ENCODE measurements at regions not wholly inside any gene's neighbourhood (a gene's known extent, or its start where the extent isn't known, plus 50 kb on each side); places are given as distances from the start of the nearest gene placed in this dataset.

- ATAC-seq: peak; percentile 78
- peak; percentile 46 for DNase-seq (ENCODE audit: low spot score)
- H3K27me3 Mint-ChIP-seq (ENCODE audit: insufficient read depth, low read depth, poor library complexity): peaks cover 7% of the 10 kb centered on the region
Observed at GRCh38 chr14:95021588-95021987, 135.7 kb downstream of the DICER1 start.

DNA sequence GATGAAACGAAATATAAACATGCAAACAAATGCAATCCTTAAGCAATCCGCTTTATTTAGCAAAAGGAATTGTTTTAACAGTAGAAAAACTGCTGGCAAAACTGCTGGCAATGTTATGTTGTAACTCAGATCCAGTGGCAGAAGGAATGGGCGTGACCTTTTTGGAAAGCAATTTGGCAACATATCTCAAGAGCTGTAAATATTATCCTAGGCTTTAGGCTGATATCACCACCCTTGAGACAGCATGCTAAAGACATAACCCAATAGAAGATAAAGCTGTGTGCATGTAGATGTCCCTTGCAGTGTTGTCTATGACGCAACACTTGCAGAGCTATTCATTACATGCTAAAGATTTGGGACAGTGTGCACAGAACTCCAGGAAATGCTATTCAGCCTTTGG lies 138.5 kb downstream of the DICER1 start:
- H3K4me1 ChIP-seq (ENCODE audit: insufficient read depth): no peaks in the 10 kb centered on the region
- ATAC-seq (no peak), DNase-seq (ENCODE audit: low spot score) (no peak)
- no peaks in the 10 kb centered on the region for H3K9me2 ChIP-seq (ENCODE audit: insufficient read depth)
- H3K4me2 ChIP-seq: no peak overlapping the region
- H3K27me3 Mint-ChIP-seq (ENCODE audit: insufficient read depth, low read depth, poor library complexity): peaks cover 3% of the 10 kb centered on the region
- no peaks in the 10 kb centered on the region for H3K79me2 ChIP-seq (replicated peaks; ENCODE audit: insufficient read depth)
- no peaks in the 10 kb centered on the region for H3K36me3 ChIP-seq (ENCODE audit: insufficient read depth)
- no peak overlapping the region for H3K27ac Mint-ChIP-seq
- no peaks in the 10 kb centered on the region for H3K4me1 Mint-ChIP-seq
- no peak overlapping the region for H3K4me3 Mint-ChIP-seq
- no peaks in the 10 kb centered on the region for H4K20me1 ChIP-seq (replicated peaks; ENCODE audit: insufficient read depth)
- TF ChIP-seq EZH2phosphoT487 (IDR thresholded peaks at IDR 0.05; ENCODE audit: unreplicated experiment): no peak
- no peak for TF ChIP-seq STAT1 (IDR thresholded peaks at IDR 0.05; ENCODE audit: unreplicated experiment)
- TF ChIP-seq, protein P1, sequence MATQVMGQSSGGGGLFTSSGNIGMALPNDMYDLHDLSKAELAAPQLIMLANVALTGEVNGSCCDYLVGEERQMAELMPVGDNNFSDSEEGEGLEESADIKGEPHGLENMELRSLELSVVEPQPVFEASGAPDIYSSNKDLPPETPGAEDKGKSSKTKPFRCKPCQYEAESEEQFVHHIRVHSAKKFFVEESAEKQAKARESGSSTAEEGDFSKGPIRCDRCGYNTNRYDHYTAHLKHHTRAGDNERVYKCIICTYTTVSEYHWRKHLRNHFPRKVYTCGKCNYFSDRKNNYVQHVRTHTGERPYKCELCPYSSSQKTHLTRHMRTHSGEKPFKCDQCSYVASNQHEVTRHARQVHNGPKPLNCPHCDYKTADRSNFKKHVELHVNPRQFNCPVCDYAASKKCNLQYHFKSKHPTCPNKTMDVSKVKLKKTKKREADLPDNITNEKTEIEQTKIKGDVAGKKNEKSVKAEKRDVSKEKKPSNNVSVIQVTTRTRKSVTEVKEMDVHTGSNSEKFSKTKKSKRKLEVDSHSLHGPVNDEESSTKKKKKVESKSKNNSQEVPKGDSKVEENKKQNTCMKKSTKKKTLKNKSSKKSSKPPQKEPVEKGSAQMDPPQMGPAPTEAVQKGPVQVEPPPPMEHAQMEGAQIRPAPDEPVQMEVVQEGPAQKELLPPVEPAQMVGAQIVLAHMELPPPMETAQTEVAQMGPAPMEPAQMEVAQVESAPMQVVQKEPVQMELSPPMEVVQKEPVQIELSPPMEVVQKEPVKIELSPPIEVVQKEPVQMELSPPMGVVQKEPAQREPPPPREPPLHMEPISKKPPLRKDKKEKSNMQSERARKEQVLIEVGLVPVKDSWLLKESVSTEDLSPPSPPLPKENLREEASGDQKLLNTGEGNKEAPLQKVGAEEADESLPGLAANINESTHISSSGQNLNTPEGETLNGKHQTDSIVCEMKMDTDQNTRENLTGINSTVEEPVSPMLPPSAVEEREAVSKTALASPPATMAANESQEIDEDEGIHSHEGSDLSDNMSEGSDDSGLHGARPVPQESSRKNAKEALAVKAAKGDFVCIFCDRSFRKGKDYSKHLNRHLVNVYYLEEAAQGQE (IDR thresholded peaks at IDR 0.05; ENCODE audit: unreplicated experiment): no peak
- H3K9me3 Mint-ChIP-seq: no peaks in the 10 kb centered on the region
- H3K27me3 ChIP-seq (ENCODE audit: insufficient read depth): no peaks in the 10 kb centered on the region
- H3F3A ChIP-seq (replicated peaks; ENCODE audit: low read depth): no peaks in the 10 kb centered on the region
- no peak overlapping the region for H3K27ac ChIP-seq (ENCODE audit: low read depth)
- H3K36me3 Mint-ChIP-seq (ENCODE audit: low read depth): no peaks in the 10 kb centered on the region
- no peak overlapping the region for H3K4me3 ChIP-seq
- H2AFZ ChIP-seq: no peak overlapping the region

More at GRCh38 chr14:95021588-95021987, 135.7 kb downstream of the DICER1 start:
- TF ChIP-seq CTCF (conservative IDR thresholded peaks at IDR 0.05; ENCODE audit: low read depth in 2 of 2) (peak; percentile 37 to 53; a peak in 3 of 4 replicates), CREB1 (CRISPR knock-in tag; IDR thresholded peaks at IDR 0.05; ENCODE audit: low read depth) (no peak)
- Histone ChIP-seq H3K36me3 (ENCODE audit: insufficient read depth) (no peaks in the 10 kb centered on the region), H3K27ac (ENCODE audit: low read depth) (no peak overlapping the region), H3K4me2 (no peak overlapping the region), H3K27me3 (ENCODE audit: insufficient read depth) (no peaks in the 10 kb centered on the region), H2AFZ (no peak overlapping the region), H4K20me1 (replicated peaks; ENCODE audit: insufficient read depth) (no peaks in the 10 kb centered on the region), H3K4me3 (no peak overlapping the region), H3K9me2 (ENCODE audit: insufficient read depth) (no peaks in the 10 kb centered on the region), H3K79me2 (replicated peaks; ENCODE audit: insufficient read depth) (no peaks in the 10 kb centered on the region), H3F3A (replicated peaks; ENCODE audit: low read depth) (no peaks in the 10 kb centered on the region), H3K4me1 (ENCODE audit: insufficient read depth) (no peaks in the 10 kb centered on the region)
- H3K36me3 Mint-ChIP-seq (ENCODE audit: low read depth): no peaks in the 10 kb centered on the region
- no peak overlapping the region for H3K4me3 Mint-ChIP-seq
- no peaks in the 10 kb centered on the region for H3K9me3 Mint-ChIP-seq
- H3K27ac Mint-ChIP-seq: no peak overlapping the region
- H3K4me1 Mint-ChIP-seq: no peaks in the 10 kb centered on the region
